Astrocyte of the hippocampus (primary cell): ENCODE measurements at regions not wholly inside any gene's neighbourhood (a gene's known extent, or its start where the extent isn't known, plus 50 kb on each side); places are given as distances from the start of the nearest gene placed in this dataset.

Experiments used
- DNase-seq: peaks from one replicate; pipeline ENCODE4 v3.0.0; 2011; ENCODE audit warnings: low read depth, low spot score

DNA sequence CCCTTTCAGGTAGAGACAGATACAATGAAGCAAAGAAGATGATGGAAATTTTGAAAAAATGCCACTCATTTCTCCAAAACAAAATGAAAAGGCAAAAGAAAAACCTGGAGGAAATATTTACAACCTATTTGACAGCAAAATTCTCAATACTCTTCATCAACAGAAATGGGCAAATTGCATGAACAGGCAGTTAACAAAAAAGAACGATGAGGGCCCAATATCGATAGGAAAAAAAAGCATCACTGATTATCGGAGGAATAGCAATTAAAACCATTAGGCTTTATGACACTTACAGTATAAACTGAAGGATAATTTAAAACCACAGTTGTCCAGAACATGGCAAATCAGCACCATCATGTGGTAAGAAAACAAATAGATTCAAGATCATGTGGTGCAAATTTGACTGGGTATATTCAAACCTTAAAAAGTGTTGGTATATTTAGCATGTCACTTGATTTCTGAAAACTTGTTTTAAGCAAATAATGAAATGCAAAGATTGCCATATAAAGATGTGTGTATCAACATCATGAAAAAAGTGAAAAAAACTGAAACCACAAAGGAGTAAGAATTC, 222.9 kb downstream of the BRD1 start:
- DNase-seq: no peak

DNA sequence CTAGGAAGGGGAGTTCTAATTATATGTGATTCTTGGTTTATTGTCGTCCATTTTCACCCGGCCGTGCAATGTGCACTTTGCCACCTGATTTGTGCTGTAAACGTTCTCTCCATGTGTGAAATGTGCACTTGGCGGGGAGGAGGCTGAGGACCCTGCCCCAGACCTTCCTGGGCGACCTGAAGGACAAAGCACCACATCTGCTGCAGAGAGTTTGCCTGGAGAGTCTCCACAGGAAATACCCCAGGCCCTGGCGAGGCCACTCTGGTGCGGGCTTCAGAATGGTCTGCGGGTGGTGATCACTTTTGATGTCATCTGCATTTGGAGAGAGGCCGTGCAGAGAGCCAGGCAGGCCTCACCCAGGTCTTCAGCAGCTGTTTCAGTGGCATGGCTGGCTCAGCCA, 224.7 kb downstream of the BRD1 start:
- DNase-seq: no peak

DNA sequence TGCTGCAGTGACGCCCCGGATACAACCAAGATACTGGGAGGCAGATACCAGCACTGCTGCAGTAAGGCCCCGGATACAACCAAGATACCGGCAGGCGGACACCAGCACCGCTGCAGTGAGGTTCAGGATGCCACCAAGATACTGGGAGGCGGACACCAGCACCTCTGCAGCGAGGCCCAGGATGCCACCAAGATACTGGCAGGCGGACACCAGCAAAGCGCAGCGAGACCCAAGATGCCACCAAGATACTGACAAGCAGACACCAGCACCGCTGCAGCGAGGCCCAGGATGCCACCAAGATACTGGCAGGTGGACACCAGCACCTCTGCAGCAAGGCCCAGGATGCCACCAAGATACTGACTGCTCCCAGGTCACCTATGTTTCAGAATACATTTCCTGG, 225.2 kb downstream of the BRD1 start:
- DNase-seq: no peak

DNA sequence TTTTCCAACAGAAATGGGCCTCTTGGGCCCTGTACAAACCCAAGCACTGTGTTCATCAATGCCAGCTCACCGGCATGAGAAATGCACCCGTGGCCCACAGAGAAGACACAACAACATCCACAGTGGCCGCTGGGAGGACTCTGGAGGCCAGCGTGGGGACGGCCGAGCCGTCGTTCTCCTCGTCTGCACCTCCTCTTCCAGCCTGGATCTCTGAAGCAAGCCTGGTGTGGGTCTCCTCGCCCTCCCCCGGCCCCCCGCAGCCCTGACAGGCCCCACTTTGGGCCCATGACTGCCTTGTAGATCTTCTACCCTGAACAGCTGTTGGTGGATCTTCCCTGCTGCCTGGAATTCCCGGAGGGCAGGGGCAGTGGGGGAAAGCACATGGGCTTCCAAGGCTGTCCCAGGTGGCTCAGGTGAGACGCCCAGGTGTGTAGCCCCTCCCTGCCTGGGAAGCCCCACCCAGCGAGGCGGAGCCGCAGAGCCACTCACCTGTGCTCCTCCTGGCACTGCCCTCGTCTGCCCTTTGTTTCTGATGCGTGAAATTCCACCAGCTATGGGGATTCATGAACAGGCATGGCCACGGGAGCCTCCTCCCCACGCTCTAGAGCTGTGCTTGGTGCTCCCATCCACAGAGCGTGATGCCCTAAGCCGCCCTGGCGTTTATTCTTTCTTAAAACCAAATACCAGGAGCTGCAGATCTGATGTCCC, 225.9 kb downstream of the BRD1 start:
- DNase-seq: no peak

DNA sequence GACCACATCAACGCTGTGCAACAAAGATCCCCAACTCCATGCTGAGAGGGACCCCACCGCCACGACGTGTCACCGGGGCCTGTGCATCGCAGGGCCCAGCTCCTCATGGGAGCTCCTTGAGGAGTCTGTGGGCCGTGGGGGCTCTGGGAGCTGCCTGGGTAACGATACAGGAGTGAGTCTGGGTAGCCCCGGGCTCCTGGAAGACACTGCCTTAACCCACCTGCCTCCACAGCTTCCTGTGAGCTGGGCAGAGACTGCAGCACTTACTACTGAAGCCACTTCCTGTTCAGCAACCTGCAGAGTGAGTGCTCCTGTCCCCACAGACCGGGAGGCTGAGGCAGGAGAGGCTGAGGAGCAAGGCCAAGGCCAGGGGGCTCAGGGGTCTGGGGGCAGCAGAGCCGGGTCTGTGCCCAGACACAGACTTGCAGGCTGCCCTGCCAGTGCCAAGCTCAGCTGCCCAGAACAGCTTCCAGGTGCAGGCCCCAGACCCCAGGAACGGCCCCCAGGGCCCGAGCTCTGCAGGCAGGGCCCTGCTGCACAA, 226.7 kb downstream of the BRD1 start:
- no peak for DNase-seq

DNA sequence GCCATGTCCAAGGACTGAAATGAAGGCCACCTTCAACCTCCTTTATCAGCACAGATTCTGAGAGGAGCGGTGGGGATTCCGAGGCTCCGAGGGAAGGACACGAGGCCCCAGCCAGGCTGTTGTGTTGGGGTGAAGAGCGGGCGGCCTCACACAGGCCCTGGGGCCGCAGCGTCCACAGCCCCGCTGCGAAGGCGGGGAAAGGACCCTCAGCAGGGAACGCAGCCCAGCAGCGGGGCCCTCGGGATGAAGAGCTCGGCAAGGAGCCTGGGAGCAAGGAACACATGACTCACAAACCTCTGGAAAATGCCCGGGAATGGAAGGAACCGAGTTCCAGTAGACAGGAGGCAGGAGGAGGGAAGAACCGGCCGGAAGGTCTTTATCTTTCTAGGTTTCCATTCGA, 227.2 kb downstream of the BRD1 start:
- DNase-seq: no peak

DNA sequence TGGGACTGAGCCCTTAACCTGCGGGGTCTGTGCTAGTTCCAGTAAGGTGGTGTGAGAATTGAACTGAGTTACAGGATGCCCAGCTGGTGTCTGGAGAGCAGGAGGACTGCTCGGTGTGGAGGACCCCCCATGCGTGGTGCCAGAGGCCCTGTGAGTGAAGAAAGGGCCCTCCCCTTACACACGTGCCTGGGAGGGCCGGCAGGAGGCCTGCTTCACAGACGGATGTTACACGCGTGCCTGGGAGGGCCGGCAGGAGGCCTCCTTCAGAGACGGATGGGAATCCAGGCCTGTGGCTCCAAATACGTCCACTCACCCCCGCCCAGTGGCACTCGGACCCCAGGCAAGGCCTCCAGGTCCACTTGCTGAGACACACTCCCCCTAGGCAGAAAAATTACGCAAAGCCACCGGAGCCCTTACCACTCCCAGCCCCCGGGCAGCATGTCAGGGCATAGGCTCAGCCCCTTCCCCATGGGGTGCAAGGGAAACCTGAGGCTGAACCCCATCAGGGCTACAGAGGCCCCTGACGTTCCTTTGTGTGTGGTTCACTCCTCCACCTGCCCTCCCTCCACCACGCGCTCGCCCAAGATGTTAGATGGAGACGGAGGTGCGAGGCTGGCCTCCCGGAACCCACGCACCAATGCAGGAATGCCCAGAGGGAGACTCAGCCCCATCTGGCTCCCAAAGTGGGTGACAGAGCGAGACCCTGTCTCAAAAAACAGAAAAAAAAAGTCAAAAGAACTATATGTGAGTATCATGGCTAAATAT, 227.8 kb downstream of the BRD1 start:
- DNase-seq: no peak

DNA sequence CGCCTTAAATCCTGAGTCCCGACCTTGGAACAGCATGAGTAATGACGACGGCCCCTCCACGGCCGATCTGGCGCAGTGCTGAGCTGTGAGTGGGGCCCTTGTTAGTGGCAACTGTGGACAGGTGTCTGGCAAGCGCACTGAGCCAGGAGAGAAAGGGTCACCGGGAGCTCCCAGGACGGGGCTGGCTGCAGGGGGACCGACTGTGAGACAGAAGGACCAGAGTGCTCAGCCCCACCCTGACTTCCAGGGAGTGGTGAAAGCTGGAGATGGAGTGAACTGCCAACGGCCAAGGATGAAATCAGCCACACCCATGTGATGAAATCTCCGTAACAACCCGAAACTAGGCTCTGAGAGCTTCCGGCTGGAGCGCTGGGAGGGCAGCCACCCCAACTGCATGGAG, 228.6 kb downstream of the BRD1 start:
- no peak for DNase-seq

DNA sequence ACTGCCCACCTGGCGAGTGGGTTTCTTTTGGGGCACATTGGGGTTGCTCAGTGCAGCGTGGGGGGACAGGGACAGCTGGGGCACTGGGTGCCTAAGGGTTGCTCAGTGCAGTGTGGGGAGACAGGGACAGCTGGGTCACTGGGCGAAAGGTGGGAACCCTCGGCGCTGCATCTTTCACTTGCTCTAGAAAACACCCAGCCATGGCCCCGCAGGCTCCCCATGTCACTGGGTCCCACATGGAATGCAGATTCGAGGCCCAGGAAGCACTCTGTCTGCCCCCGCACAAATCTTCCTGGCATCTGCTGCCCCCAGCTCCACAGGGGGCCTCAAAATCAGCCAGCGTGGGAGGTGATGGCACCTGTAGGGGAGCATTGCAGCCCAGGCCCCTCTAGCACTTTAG, 229.3 kb downstream of the BRD1 start:
- no peak for DNase-seq

DNA sequence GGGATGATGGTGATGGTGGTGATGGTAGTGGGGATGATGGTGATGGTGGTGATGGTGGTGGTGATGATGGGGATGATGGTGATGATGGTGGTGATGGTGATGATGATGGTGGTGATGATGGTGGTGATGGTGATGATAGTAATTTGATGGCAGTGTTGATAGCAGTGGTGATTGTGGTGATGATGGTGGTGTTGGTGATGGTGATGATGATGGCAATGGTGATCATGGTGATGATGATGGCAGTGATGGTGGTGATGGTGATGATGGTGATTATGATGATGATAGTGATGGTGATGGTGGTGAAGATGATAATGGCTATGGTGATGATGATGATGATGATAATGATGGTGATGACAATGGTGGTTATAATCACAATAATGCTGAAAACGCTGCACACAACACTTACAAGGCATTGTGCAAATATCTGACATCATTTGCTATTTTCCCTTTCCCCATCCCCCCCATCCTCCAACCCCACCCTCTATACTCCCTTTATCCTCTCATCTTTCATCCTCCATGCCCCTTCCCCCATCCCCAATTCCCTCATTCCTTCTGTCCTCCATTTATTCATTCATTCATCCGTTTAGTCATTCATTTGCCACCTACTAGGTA, 230.1 kb downstream of the BRD1 start:
- no peak for DNase-seq

DNA sequence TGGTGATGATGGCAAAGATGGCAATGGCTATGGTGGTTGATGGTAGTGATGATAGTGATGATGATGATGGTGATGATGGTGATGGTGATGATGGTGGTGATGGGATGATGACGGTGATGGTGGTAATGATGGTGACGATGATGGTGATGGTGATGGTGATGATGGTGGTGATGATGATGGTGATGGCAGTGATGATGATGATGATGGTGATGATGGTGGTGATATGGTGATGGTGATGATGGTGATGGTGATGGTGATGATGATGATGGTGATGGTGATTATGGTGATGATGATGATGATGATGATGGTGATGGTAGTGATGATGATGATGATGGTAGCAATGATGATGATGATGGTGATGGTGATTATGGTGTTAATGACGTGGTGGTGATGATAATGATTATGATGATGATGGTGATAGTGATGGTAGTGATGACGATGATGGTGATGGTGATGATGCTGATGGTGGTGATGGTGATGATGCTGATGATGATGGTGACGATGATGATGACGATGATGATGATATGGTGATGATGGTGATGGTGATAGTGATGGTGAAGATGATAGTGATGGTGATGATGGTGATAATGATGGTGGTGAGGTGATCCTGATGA, 232.1 kb downstream of the BRD1 start:
- no peak for DNase-seq

DNA sequence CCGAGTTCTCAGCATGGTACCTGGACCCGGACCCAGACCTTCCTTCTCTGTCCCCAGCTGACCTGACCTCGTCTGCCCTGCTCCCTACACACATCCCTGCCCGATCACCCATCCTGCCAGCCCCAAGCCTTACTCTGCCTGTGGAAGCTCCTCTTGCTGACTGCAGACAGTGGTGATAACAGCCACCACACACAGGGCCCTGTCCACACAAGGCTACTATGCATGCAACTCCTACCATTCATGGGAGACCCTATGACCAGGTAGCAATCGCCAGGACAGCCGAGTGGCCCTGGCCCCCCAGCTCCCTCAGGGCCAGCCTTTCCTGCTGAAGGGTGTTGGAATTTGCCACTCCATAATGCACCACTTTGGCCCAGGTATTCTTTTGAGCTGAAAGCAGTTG, 233.6 kb downstream of the BRD1 start:
- no peak for DNase-seq

DNA sequence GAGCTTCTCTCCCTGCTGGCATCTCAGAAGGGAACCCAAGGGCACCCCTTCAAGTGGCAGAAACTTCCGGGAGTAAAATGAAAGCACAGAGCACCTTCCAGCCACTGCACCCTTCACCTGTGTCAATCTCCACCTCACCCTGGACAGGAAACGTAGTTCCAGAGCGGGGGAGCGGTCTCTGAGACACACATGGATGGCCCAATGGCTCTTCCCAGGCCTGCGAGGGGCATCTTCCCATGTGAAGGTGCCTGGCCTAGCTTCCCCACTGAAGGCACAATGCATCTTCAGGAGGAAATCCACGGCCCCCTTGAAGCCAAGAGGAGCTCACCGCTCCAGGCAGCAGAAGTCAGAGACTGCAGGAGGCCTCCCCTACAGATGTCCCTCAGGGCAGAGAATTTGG, 234.2 kb downstream of the BRD1 start:
- DNase-seq: no peak

DNA sequence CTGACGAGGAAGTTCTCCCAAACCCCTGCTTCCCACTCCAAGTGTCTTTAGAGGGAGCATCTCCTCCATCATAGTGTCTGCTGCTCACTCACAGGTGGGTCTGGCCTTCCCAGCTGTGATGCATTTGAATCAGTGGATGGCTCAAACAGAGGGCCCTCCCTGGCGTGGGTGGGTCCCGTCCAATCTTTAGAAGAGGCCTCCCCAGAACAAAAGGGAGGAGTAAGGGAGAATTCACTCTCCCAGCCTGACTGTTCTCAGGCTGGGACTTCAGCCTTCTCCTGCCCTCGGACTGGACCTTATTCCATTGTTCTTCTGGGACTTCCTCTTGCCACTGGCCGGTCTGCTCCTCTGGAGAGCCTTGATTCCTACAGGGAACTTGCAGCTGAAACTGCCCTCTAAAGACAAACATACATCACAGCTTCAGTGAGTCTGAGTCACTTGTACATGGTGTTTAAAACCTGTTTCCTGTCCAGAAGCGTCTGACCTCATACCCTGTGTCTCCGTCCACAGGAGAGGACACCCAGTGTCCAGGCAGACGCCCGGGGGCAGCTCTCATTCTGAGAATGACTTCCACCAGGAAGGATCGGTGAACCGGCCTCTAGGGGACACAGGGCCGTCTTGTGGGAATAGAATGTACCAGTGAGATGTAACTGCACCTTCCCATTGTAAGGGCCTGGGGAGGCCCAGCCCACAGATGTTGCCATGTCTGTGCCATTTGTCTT, 234.7 kb downstream of the BRD1 start:
- no peak for DNase-seq

DNA sequence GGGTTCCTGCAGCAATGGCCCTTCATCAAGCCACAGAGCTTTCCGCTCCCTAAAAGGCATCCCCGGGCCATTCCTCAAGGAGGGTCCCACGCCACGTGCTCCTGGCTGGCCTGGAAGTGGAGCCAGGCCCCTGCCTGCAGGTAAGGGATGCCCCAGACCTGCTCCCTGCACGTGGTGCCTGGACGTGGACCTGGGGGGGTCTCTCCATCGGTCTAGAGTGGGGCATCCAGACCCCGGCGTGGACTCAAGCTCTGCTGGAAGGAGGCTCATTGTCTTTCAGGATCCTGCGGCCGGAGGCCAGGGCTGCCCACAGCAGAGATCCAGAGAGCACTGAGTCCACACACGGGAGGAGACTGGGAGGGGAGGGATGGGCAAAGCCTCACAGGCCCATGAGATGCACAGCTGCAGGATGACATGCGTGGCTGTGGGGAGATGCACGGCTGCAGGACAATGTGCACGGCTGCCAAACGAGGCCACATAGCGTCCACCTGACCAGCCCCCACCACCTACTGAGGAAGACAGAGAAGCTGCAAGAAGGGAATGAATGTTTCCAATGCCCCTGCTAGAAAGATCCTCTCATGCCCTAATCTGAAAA, 236.7 kb downstream of the BRD1 start:
- no peak for DNase-seq

DNA sequence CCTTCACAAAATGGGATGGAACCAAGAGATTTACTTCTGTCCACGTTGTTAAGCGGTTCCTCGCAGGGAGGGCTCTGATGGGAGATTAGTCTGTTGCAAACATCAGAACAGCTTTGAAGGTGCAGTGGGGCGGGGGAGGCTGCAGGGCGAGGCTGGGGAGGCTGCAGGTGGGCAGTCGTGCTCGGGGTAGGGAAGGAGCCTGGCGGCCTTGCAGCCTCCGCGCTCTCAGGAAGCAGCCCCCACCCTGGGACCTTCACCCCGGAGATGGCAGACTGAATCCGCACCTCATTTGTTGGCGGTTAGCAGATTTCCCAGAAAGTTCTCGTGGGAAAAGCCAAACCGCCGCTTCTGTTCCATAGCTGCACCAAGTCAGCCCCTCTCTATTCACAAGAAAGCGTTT, 237.3 kb downstream of the BRD1 start:
- DNase-seq: no peak

DNA sequence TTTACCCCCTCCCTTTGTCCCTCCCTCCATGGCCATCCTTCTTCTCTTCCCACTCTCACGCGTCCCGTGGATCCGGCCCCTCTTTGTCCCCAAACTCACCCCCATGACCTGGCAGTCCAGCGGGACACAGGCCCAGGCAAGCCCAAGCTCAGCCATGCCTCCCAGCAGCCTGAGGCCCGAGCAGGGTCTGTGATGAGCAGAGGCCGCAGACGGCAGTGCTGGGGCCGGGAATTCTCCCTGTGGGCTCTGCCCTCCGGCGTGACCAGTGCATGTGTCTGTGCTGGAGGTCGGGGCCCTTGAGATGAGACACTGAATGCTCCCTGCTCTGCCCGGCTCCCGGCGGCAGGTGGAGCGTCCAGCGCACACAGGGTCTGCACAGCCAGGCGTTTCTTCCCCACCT, 237.9 kb downstream of the BRD1 start:
- DNase-seq: no peak

DNA sequence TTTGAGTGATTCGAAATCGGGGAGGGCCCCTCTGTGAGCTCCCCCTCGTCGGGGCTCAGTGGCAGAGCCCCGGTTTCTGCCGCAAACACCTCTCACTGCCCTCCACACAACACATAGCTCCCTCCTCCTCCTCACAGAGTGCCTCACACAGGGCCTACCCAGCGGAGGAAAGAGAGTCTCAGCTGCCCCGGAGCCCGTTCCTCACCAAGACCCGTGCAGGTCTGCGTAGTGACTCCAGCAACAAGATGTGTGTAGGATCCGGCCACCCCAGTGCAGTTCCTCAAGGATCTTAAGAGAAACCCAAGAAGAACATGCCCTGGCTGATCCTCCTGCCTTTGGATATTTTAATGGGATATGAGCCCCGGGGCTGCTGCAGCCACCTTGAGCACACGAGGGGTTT, 238.4 kb downstream of the BRD1 start:
- no peak for DNase-seq

DNA sequence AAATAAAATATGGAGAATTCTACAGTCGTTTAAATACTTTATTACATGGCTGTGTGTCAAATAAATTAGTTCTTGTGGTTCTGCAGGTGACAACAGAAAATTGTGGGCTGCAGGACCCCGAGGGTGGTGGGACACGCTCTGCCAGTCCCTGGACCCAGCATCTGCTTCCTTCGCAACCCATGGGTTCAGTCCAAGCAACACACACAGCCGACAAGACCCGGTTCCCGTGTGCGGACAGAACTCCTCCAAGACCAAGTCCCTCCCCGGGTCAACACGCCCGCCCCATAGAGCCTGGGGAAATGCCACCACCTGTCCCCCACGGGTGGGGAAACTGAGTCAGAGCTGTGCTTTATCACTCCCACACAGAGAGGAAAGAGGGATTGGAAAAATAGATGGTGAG, 238.9 kb downstream of the BRD1 start:
- DNase-seq: no peak

DNA sequence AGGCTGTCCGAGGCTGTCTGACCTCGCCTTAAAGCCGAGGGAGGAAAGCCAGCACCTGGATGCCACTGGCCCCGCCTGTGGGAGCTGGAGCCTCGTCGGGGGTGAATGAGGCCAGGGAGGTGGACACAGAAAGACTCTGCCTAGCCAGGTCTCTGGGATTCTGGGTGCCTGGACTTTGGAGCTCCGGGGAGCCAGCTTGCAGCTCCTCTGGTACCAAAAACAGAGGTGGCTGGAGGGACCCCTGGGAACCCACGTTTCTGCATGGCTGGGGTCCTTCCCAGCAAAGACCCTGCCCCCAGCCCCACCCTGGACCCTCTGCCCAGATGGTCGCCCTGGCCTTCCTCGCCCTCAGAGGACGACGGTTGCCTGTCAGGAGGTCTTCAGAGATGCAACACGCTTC, 239.7 kb downstream of the BRD1 start:
- no peak for DNase-seq

DNA sequence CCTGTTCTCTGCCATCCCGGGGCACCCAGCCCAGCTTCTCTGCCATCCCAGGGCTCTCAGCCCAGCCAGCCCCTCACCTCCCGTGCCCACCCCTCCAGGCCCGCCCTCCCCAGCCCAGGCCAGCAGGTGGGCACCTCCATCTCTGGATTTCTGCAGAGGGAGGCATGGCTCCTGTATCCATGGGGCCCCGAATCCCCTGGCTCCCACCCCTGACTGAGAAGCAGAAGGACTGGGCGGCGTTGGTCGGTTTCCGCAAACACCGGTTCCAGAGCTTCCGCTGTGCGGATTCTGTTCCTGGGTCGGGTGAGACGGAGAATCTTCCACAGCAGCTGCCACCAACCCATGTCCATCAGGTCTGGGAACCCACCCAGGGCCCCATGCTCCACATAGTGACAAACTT, 240.3 kb downstream of the BRD1 start:
- no peak for DNase-seq
